GM19467 (cell line): ENCODE measurements at regions not wholly inside any gene's neighbourhood (a gene's known extent, or its start where the extent isn't known, plus 50 kb on each side); places are given as distances from the start of the nearest gene placed in this dataset.
"Not testable (repeated sequence)": the region's sequence is repeated elsewhere in the genome, so short reads cannot be mapped to it uniquely, and the experiment has no call there.

Experiments
- ATAC-seq: cut with Tn5 transposase; IDR thresholded peaks from one replicate; pipeline ENCODE4 v1.9.1; 2021; ENCODE audit warnings: mild to moderate bottlenecking, moderate library complexity; ENCODE audit not compliant: unreplicated experiment

- no peak for ATAC-seq
Observed at GRCh38 chr1:3989465-3989864, 89.4 kb upstream of the C1orf174 start.

- ATAC-seq, result no peak
Observed at GRCh38 chr1:3992103-3992556, 92.1 kb upstream of the C1orf174 start.

GRCh38 chr1:3992746-3993145 lies 92.7 kb upstream of the C1orf174 start:
- no peak for ATAC-seq

GRCh38 chr1:3993619-3994375 lies 93.7 kb upstream of the C1orf174 start:
- ATAC-seq, result no peak

- ATAC-seq, result no peak
Observed at GRCh38 chr1:3995141-3995780, 95.2 kb upstream of the C1orf174 start.

GRCh38 chr1:3996846-3997705 lies 97.0 kb upstream of the C1orf174 start:
- no peak for ATAC-seq

DNA sequence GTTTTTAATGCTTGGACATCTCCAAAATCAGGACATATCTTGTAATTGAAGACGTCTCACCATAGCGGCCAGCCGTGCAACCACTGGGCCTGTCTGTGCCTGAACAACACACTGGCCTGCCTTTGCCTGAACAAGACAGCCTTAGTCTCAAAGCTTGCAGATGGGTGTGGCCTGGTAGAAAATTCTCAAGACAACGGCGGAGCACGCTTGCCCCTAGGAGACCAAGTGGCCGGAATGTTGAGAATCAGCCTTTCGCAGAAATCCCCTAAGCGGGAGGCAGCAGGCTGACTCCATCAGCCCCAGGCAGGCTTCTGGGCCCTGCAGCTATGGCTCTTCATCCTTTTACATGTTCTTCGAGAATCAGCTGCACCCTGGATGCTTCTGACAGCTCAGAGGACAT lies 98.0 kb upstream of the C1orf174 start:
- ATAC-seq, result no peak

GRCh38 chr1:3999514-3999913 lies 99.4 kb upstream of the C1orf174 start:
- not testable (repeated sequence) for ATAC-seq

- ATAC-seq, result no peak
Observed at GRCh38 chr1:3999941-4000735, 100.1 kb upstream of the C1orf174 start.

DNA sequence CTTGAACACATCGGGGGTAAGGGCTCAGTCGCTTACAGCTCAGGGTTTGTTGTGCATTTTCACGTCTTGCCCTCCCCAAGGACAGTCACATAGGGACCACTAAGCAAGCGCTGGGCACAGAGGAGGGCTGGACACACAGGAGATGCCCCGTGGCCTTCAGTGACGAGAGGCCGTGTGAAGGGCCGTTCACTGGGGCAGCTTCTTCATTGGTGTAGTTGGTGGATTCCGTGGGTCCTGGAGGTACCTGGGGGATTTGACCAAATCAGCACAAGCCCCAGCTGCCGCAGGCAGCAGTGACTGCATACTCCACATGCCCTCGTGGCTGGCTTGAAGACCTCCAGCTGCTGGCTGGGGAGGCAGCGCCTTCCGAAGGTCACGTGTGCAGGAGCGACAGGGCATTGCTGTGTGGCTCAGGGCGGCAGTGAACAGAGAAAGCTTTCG lies 100.8 kb upstream of the C1orf174 start:
- no peak for ATAC-seq

- no peak for ATAC-seq
Observed at GRCh38 chr1:4001461-4001860, 101.4 kb upstream of the C1orf174 start.

DNA sequence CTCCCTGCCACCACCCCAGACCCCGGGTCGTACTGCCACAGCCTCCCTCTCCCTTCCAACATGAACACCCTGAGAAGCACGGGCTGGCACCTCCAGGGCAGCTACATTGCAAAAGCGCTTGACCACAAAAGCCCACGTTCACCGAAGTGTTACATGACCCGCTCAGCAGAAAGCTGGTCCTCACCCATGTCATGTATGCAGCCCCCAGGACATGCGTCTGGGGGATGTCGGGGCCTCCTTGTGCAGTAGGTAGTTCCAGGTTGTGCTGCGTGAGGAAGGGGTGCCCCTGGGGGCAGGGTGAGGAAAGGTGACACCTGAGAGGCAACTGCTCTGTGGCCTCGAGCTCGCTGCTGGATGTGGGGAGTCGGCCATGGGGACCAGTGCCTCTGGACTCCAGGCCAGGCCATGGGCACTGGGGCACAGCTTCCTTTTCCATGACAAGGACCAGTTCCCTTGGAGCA lies 102.0 kb upstream of the C1orf174 start:
- no peak for ATAC-seq

DNA sequence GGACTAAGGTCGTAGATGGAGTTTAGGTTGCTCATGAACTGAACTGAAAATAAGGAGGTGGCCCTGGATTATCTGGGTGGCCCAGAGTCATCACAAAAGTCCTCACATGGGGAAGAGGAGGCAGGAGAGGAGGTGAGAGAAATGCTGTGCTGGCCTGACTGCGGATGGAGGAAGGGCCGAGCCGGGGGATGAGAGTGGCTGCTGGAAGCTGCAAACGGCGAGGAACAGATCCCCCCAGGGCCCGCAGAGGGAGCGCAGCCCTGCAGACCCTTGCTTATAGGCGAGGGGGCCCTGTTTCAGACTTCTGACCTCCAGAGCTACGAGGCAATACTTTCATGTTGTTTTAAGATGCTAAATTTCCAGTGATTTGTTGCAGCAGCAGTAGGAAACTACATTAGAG lies 102.7 kb upstream of the C1orf174 start:
- ATAC-seq, result no peak

GRCh38 chr1:4003846-4004505 lies 103.9 kb upstream of the C1orf174 start:
- no peak for ATAC-seq

DNA sequence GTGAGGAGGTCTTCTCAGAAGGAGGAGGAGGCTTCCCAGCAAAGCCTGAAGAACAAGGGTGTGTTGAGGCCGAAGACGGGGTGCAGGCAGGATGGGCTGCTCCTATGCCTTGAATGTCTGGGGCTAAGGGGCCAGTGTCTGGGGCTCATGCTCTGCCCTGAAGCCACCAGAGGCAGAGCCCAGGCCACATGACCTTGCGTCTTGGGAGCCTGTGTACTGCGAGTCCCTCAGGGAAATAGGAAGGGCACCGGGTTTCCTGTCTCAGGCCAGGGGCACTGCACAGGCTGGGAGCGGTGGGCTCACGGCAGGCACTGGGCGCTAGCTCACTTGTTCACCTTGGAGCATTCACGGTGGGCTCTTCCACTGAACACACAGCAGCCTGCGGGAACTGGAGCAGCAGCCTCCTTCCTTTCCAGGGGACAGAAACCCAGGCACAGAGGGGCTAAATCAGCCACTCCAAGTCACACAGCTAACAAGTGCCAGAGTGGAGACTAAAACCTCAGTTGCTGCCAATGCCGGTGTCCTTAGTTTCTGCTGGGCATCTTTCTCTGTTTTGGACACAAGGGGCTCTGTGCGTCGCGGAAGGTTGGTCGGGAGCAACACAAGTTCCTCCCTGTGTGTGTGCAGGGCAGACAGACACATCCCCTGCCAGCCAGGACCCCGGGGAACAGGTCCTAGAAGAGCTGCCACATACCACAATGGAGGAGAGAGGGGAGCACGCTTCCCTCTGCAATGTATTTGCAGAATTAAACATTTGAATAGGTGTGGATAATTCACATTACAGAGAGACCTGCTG lies 104.8 kb upstream of the C1orf174 start:
- no peak for ATAC-seq

DNA sequence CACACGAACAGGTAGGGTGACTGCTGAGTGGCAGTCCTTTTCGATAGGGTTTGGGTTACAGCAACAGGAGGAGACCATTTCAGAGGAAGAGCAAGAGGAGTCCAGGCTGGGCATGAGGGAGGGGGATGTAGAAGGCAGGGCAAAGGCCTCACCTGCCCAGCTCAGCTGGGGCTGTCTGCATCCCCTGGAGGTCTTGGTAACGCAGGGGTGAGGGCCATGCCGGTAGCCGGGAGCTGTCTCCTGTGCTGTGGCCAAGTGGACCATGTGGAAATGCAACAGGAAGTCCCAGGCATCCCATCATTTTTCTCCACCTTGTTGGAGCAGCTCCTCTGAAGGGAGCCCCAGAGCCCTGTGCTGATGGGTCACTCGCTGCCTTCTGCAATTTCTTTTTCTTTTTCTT lies 105.4 kb upstream of the C1orf174 start:
- no peak for ATAC-seq

GRCh38 chr1:4006676-4007374 lies 106.8 kb upstream of the C1orf174 start:
- no peak for ATAC-seq

GRCh38 chr1:4010284-4010683 lies 110.2 kb upstream of the C1orf174 start:
- no peak for ATAC-seq
